Neuron (in vitro differentiated cells): ENCODE measurements at regions not wholly inside any gene's neighbourhood (a gene's known extent, or its start where the extent isn't known, plus 50 kb on each side); places are given as distances from the start of the nearest gene placed in this dataset.

Experiments used
- H2AFZ ChIP-seq: one replicate; pipeline ENCODE4 v1.6.1; 2013; ENCODE audit warnings: low read depth, mild to moderate bottlenecking, inconsistent platforms, low read length, moderate library complexity
- H3K27me3 ChIP-seq: one replicate; pipeline ENCODE4 v1.6.1; 2013; ENCODE audit warnings: low read length; ENCODE audit not compliant: insufficient read depth
- H3K36me3 ChIP-seq: one replicate; pipeline ENCODE4 v1.6.1; 2013; ENCODE audit warnings: low read length; ENCODE audit not compliant: insufficient read depth
- H3K4me1 ChIP-seq: one replicate; pipeline ENCODE4 v1.6.1; 2013; ENCODE audit warnings: low read length; ENCODE audit not compliant: insufficient read depth
- H3K4me3 ChIP-seq: 2 replicates; pipeline ENCODE4 v1.5.1; 2013; ENCODE audit warnings: mild to moderate bottlenecking, low read length, moderate library complexity
- H3K9me3 ChIP-seq: one replicate; pipeline ENCODE4 v1.6.1; 2013; ENCODE audit warnings: low read length

DNA sequence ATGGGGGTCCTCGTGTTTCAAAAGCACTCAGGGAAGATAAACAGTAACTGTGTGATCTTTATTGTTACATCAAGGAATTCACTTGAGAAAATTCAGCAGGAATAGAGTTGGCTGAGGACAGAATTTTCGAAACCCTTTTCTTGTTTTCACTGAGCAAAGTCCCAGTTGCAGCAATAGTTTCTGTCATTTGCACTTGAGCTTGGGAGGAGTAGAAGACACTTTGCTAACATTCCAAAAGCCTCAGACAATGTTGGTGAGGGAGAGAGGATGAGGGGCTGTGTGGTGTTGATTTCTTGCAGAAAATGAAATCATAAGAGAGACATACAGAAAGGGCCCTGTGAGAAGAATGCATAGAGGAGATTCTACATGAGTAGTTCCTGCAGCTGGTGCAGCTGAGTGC lies 151.9 kb upstream of the DIPK2B start:
- Histone ChIP-seq H3K9me3 (no peaks in the 10 kb centered on the region), H3K4me3 (no peak overlapping the region), H3K36me3 (no peaks in the 10 kb centered on the region), H2AFZ (no peak overlapping the region), H3K4me1 (no peaks in the 10 kb centered on the region), H3K27me3 (no peaks in the 10 kb centered on the region)

DNA sequence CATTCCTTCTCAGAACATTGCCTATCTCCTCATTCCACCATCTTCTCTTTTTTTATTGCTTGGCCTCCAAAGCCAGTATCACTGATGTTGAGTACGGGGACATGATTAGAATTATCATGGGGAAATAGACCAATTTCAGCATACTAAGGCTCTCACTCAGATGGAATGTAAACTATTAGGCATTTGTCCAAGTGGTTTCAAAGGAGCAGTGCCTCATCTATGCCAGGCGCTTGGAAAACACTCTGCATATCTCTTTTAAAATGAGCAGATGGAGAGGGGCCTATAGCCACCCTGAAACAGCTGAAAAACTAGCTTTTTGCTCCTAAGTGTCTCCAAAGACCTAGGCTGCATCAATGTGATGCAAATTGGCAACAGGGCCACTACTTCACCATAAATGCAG lies 150.8 kb upstream of the DIPK2B start:
- Histone ChIP-seq H3K36me3 (no peaks in the 10 kb centered on the region), H3K4me3 (no peak overlapping the region), H3K27me3 (no peaks in the 10 kb centered on the region), H3K9me3 (no peaks in the 10 kb centered on the region), H3K4me1 (no peaks in the 10 kb centered on the region), H2AFZ (no peak overlapping the region)

DNA sequence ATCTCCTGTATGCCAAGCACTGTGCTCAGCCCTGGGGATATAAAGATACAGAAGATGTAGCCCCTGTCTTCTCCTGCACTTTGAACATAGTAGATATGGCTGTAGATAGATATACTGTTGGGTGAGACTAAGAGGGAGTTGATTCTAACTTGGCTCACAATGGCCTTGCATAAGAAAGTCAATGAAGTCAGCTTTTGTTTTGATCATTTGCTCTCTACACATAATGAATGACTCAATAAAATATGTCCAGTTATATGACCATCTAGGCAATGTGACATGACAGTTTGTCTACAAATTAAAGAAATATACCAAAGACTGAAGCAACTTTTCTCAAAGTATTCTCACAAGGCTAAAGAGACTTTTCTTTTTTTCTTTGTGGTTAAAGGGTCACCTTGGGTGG lies 147.6 kb upstream of the DIPK2B start:
- Histone ChIP-seq H3K36me3 (no peaks in the 10 kb centered on the region), H3K4me1 (no peaks in the 10 kb centered on the region), H3K4me3 (no peak overlapping the region), H3K9me3 (no peaks in the 10 kb centered on the region), H3K27me3 (no peaks in the 10 kb centered on the region), H2AFZ (no peak overlapping the region)

DNA sequence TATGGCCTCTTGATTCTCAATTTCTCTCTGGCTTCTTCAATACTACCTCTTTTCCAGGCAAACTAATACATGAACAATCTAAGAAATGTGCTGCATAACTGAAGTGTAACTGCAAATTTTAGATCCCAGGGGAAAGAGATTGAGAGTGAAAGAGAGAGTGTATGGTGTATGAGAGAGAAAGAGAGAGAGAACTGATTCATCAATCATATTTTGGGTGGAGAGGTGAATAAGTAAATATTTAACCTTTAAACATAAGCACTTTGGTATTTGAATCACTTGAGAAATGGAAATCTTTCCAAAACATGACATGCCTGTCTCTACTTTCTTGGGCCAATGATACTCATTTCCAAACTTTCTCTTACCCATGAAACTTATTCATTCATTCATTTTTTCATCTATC lies 147.2 kb upstream of the DIPK2B start:
- H3K9me3 ChIP-seq: no peaks in the 10 kb centered on the region
- no peak overlapping the region for H3K4me3 ChIP-seq
- H2AFZ ChIP-seq: no peak overlapping the region
- no peaks in the 10 kb centered on the region for H3K27me3 ChIP-seq
- no peaks in the 10 kb centered on the region for H3K36me3 ChIP-seq
- no peaks in the 10 kb centered on the region for H3K4me1 ChIP-seq

DNA sequence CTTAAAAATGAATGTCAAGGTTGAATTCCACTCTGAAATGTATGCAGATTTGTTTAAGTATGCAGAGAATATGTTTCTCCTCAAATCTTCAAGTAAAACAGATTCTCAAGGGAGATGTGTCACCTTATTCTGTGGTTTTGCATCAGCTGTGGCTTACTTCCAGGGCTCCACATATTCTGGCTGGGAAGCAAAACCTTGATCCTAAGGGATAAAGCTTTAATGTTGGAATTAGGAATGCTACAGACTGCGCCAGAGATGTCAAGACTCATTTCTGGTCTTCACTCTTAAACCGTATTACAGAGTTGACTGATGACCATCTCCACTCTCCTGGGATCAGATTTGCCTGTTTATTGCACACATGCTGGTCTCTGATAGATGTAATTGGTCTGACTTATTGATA lies 143.9 kb upstream of the DIPK2B start:
- Histone ChIP-seq H3K4me1 (no peaks in the 10 kb centered on the region), H3K4me3 (no peak overlapping the region), H2AFZ (no peak overlapping the region), H3K36me3 (no peaks in the 10 kb centered on the region), H3K9me3 (no peaks in the 10 kb centered on the region), H3K27me3 (no peaks in the 10 kb centered on the region)

DNA sequence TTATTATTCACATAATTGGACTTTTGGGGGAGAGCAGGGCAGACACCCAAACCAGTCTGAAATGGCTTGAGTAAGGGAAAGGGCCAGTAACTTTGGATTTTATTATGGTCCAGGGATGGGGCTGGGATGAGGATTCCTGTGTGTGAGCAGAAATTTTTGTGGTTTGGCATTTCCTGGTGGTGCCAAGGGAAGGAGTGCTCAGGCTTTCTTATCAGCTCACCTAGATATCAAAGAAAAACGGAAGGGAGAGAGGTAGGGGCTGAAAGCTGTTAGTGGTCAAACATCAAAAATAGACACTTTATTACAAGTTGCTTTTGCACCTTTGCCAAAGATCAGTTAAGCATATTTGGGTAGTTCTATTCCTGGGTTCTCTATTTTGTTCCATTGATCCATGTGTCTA lies 128.5 kb upstream of the DIPK2B start:
- H3K4me1 ChIP-seq: no peaks in the 10 kb centered on the region
- no peaks in the 10 kb centered on the region for H3K9me3 ChIP-seq
- H3K36me3 ChIP-seq: no peaks in the 10 kb centered on the region
- H3K4me3 ChIP-seq: no peak overlapping the region
- no peaks in the 10 kb centered on the region for H3K27me3 ChIP-seq
- no peak overlapping the region for H2AFZ ChIP-seq

DNA sequence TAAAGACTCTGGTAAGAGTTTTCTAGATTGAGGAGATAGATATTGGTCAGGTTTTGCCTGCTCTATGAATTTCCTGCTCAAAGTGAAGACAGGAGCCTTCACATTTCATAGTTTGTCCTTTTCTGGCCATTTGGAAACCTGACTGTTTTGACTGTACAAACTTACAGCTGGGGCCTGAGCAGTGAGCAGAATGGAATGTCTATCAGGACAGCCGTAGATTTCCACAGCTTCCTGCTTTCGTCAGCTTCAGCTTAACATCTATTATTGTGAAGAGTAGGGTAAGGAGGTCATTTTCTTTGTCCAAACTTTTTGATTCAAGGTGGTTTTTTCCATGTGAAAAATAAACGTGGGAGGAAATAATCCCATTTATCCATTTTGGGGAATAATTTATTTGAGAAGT lies 124.3 kb upstream of the DIPK2B start:
- no peaks in the 10 kb centered on the region for H3K27me3 ChIP-seq
- no peak overlapping the region for H2AFZ ChIP-seq
- no peaks in the 10 kb centered on the region for H3K9me3 ChIP-seq
- H3K4me1 ChIP-seq: peaks cover 6% of the 10 kb centered on the region
- no peak overlapping the region for H3K4me3 ChIP-seq
- no peaks in the 10 kb centered on the region for H3K36me3 ChIP-seq

DNA sequence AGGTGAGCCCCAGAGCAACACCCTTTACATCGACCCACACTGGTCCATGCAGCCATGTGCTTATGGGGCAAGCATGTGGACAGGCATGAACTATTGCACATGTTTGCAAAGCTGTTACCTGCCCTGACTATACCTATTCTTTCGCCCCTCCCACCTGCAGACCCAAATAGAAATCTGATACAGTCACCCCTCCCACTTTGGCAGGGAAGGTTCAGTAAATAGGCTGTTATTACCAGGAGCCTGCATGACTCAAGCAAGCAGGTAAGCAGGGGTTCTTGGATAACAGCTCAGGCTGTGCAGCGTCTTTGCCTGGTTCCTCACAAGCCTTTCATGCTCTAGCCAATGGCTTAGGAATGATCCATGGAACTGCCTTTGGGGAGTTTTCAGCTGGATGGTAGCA lies 122.7 kb upstream of the DIPK2B start:
- Histone ChIP-seq H3K4me3 (no peak overlapping the region), H3K36me3 (no peaks in the 10 kb centered on the region), H3K9me3 (no peaks in the 10 kb centered on the region), H3K27me3 (no peaks in the 10 kb centered on the region), H3K4me1 (peaks cover 6% of the 10 kb centered on the region), H2AFZ (no peak overlapping the region)

DNA sequence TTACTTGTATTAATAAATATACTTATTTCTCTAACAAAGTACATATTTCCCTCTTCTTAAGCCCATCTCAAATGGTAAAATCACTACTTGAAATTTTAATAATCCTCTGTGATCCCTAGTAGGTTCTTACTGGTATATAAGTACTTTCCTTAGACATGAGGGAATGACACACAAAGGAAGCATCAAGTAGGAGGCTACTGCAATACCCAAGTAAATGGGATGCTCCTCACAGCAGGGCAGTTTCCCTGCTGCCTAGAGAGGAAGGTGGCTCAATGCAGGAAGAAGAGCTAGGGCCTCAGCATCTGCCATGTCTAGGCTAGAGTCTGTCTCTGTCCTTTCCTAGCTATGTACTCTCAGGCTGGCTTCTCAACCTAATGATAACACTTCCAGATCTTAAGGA lies 122.1 kb upstream of the DIPK2B start:
- Histone ChIP-seq H3K4me1 (peaks cover 6% of the 10 kb centered on the region), H3K27me3 (no peaks in the 10 kb centered on the region)

DNA sequence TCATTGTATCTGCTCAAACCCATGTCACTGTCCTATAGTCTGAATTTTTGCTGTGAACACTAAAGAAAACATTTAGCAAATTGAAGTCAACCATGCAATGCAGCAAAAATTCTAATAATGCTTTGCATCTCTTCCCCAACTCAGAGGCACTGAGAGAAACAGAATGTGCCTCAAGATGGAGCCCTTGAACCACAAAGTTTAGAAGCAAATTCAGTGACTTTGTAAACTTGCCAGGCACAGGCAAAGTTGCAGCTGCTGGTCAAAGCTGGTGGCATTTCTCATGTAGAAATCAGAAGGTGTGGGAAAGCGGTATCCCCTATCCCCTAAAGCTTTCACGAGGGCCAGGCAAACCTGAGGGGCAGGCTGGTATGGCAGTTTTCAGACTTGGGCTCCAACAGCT lies 121.7 kb upstream of the DIPK2B start:
- H3K36me3 ChIP-seq: no peaks in the 10 kb centered on the region

More for the DNA sequence above, 122.1 kb upstream of the DIPK2B start:
- Histone ChIP-seq H2AFZ (no peak overlapping the region), H3K4me3 (no peak overlapping the region), H3K9me3 (no peaks in the 10 kb centered on the region), H3K36me3 (no peaks in the 10 kb centered on the region)

DNA sequence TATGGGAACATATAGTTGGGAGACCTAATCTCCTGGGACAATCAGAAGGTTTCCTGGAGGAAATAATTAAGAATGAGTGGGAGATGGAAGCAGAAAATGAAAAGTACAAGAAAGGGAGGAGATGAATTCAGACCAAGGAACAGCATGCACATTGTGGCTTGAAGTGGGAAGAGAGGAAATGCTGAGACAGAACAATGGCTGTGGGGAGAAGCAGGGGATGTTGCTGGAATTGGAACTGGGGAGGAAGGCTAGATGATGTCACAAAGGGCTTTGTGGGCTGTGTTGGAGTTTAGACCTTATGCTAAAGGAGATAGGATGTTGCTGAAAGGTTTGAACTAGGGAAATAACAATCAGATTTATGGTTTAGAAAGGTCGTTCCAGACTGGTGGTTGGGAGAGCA lies 119.5 kb upstream of the DIPK2B start:
- Histone ChIP-seq H2AFZ (no peak overlapping the region), H3K4me1 (peaks cover 6% of the 10 kb centered on the region), H3K36me3 (no peaks in the 10 kb centered on the region), H3K4me3 (no peak overlapping the region), H3K9me3 (no peaks in the 10 kb centered on the region), H3K27me3 (no peaks in the 10 kb centered on the region)

More for the DNA sequence above, 121.7 kb upstream of the DIPK2B start:
- no peaks in the 10 kb centered on the region for H3K27me3 ChIP-seq
- no peaks in the 10 kb centered on the region for H3K9me3 ChIP-seq
- H2AFZ ChIP-seq: no peak overlapping the region
- peaks cover 6% of the 10 kb centered on the region for H3K4me1 ChIP-seq
- no peak overlapping the region for H3K4me3 ChIP-seq

DNA sequence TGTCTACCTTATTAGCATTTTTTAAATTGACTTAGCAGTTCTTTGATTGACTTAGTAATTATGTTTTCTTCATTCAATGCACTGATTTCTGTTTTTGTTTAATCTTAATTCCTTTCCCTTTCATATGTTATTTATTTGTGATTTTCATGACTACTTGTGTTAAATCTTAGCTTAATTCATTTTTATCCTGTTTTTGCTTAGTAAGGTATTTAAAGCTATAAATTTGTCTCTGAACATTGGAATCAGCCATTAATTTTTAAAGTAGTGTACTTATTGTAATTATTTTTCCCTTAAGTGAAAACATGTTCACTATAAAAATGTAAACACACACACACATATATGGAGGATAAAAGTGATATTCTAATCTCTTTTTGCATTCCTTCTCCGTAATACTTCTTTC lies 109.1 kb upstream of the DIPK2B start:
- Histone ChIP-seq H3K4me3 (no peak overlapping the region), H3K4me1 (no peaks in the 10 kb centered on the region), H3K9me3 (no peaks in the 10 kb centered on the region), H2AFZ (no peak overlapping the region), H3K27me3 (peaks cover 4% of the 10 kb centered on the region), H3K36me3 (no peaks in the 10 kb centered on the region)

DNA sequence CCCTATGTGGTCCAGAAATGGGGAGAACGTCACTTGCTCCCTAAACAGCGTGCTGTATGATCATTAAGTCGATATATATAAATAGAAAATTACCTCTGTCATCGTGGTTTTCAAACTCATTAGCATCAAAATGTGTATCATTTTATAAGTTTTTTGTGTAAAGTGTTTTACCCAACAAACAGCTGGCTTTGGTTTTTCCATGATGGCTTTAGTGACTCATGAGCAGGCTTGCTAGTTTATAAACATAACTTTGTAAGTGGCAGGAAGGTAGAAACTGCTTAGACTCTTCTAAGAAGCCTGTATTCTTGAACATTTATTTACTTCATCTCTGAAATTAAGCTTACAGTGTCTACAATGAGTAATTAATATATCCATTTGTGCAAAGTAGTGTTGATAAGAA lies 108.4 kb upstream of the DIPK2B start:
- no peaks in the 10 kb centered on the region for H3K4me1 ChIP-seq
- no peak overlapping the region for H2AFZ ChIP-seq

DNA sequence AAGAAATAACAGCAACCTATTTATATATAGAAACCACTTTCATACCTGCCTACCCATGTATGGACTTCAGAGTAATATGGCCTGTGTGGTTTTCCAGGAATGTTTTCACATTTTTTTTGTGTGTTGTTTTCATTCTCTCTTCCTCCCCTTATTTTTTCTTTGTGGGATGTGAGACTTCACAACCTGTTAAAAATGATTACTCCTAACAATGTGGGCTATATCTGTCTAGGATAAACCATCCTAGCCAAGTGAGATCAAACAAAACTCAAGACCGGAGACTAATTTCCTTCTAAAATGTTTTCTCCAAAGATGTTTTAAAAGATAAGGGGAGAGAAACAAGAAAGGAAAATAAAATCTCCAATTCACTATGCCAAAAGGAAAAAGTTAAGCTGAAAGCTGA lies 106.1 kb upstream of the DIPK2B start:
- Histone ChIP-seq H3K36me3 (no peaks in the 10 kb centered on the region), H3K4me3 (no peak overlapping the region), H3K27me3 (peaks cover 4% of the 10 kb centered on the region), H3K9me3 (no peaks in the 10 kb centered on the region), H3K4me1 (no peaks in the 10 kb centered on the region), H2AFZ (no peak overlapping the region)

More for the DNA sequence above, 108.4 kb upstream of the DIPK2B start:
- H3K36me3 ChIP-seq: no peaks in the 10 kb centered on the region
- no peak overlapping the region for H3K4me3 ChIP-seq
- H3K9me3 ChIP-seq: no peaks in the 10 kb centered on the region
- H3K27me3 ChIP-seq: peaks cover 4% of the 10 kb centered on the region
